ENCODE measurements at regions not wholly inside any gene's neighbourhood (a gene's known extent, or its start where the extent isn't known, plus 50 kb on each side); places are given as distances from the start of the nearest gene placed in this dataset.

DNA sequence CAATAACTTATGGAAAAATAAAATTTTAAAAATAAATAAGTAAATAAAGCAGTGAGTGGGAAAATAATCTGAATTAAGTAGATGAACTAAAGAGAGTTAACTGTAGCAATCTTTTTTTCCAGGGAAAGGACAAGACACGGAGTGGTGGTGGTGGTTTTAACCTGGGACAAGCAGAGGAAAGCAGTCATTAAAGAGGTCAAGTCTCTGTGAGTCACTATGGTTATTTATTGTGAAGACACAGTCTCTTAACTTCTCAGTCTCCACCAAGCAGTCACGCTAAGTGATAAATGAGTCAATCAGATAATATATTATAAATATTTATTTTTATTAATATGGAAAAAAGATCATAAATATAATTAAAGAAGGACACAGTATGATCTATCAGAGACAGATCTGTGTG is 228.1 kb upstream of the MEOX2 start:
- no peak overlapping the region for H3K27ac Mint-ChIP-seq
- H3K36me3 Mint-ChIP-seq: no peaks in the 10 kb centered on the region
- H3K4me3 Mint-ChIP-seq: no peak overlapping the region
- ATAC-seq (ENCODE audit: low read depth in 2 of 2): no peak
- no peaks in the 10 kb centered on the region for H3K27me3 Mint-ChIP-seq
- no peak for DNase-seq
- H3K4me1 Mint-ChIP-seq: no peaks in the 10 kb centered on the region
- H3K9me3 Mint-ChIP-seq: peaks cover 0 to 4% (median 0%) of the 10 kb centered on the region in 7 donors

DNA sequence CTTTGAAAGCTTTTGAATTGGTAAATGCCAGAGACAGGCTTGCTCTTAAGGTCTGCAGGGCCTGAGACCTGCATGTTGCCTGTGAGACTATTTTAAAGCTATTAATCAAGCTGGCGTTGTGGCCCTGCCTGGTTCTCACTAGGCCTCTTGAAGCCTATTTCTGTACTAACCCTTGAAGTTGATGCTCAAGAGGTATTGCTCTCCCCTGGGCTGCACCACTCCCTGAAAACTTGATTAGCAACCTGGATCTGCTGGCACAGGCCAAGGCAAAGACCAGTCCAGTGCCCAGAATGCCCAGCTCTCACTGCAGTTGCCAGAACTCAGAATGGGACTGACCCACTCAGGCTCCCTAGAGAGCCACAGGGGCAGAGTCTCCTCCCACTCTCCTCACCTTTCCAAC is 220.0 kb upstream of the MEOX2 start:
- no peak for DNase-seq
- no peak for ATAC-seq (ENCODE audit: low read depth in 2 of 2)

DNA sequence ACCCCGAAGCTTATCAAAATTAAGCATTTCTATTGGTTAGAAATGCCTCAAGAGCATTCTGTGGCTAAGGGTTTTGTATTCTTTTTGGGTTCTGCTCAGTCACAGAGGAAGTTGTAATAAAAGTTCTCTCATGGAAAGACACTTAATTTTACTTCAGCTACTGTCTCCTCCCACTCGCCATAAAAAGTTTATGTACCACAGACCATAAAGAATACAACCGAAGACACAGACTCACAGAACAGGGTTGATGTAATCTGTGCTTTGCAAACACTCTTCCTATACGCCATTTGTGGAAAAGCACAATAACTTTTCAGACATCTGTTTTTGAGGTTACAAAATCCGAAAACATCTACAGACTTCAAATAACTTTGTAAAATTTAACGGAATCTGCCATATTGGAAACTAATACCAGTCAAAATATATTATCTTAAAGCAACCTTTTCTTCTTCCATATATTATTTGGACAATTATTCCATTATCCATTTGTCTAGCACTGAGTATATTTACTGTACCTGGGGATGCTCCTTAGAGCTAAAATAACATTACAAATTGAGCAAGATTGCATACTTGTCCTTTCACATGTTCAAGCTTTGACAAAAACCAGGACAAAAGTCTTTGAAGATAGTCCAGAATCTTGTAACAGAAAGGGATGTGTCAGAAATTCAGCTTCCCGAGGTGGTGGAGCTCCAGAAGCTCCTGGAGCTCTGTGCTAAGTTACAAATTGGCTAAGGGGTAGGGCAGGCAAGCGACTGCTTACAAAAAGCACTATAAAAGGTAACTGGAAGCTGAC is 219.0 kb upstream of the MEOX2 start:
- ATAC-seq (ENCODE audit: low read depth in 2 of 2): no peak
- no peak overlapping the region for H3K27ac Mint-ChIP-seq

More for the DNA sequence above, 220.0 kb upstream of the MEOX2 start:
- Mint-ChIP-seq H3K4me3 (no peak overlapping the region), H3K4me1 (no peaks in the 10 kb centered on the region), H3K9me3 (peaks cover 0 to 3% (median 0%) of the 10 kb centered on the region in 7 donors), H3K36me3 (no peaks in the 10 kb centered on the region), H3K27ac (no peak overlapping the region), H3K27me3 (no peaks in the 10 kb centered on the region)

DNA sequence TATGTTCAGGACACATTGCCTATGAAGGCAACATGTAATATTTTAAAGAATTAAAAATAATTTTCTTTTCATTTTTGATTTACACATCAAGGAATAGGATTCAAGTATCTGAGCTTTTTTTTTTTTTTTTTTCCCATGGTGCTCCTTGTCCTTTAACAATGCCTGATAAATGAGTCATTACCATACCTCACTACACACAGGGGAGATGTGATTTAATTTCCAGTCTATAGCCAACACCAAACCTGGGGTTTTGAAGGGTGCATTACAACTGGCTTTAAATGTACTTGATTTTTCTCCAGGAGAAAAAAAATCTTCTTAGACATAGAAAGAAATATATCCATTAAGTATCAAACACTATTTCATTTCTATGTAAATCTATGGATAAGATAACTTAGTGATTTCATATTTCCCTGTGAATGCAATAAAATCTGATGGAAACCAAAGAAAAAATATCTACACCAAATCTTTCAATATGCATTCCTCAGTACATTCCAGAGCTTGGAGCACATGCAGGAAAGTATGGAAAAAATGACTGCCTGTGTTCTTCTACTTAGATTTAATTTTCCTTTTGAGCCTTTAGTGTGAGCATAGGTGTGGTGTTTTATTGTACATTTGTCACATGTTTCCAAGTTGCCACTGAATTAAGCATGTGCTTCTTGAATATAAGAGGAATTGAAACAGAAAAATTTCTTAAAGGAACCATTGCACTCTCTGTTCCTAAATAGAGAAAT is 204.8 kb upstream of the MEOX2 start:
- Mint-ChIP-seq H3K36me3 (no peaks in the 10 kb centered on the region), H3K27ac (no peak overlapping the region), H3K4me1 (no peaks in the 10 kb centered on the region), H3K27me3 (no peaks in the 10 kb centered on the region), H3K9me3 (peaks cover 0 to 6% (median 0%) of the 10 kb centered on the region in 7 donors), H3K4me3 (no peak overlapping the region)
- no peak for ATAC-seq (ENCODE audit: low read depth in 2 of 2)
- DNase-seq: no peak

More for the DNA sequence above, 219.0 kb upstream of the MEOX2 start:
- Mint-ChIP-seq H3K36me3 (no peaks in the 10 kb centered on the region), H3K4me3 (no peak overlapping the region), H3K4me1 (no peaks in the 10 kb centered on the region), H3K9me3 (peaks cover 0 to 3% (median 0%) of the 10 kb centered on the region in 7 donors), H3K27me3 (no peaks in the 10 kb centered on the region)
- no peak for DNase-seq

DNA sequence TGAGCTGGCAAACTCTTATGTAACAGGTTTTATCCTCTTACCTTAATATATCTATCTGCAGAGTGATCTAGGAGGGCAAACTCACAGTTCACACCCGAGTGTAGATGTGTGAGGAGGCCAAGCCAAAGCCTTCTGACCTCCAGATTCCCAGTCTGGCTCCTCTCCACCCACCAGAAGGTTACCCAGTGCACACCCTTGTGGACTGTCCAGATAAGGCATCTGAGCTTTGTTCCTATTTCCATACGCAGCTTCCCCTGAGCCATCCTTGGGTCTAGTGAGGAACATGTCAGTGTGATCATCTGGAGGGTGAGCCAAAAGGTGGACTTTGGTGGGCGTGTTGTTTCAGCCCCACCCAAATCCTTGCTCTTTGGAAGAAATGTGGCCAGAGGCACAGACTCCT is 203.0 kb upstream of the MEOX2 start:
- Mint-ChIP-seq H3K4me1 (no peaks in the 10 kb centered on the region), H3K9me3 (peaks cover 0 to 2% (median 0%) of the 10 kb centered on the region in 7 donors), H3K27ac (no peak overlapping the region), H3K36me3 (no peaks in the 10 kb centered on the region), H3K27me3 (no peaks in the 10 kb centered on the region), H3K4me3 (no peak overlapping the region)
- DNase-seq: no peak
- ATAC-seq (ENCODE audit: low read depth in 2 of 2): no peak

DNA sequence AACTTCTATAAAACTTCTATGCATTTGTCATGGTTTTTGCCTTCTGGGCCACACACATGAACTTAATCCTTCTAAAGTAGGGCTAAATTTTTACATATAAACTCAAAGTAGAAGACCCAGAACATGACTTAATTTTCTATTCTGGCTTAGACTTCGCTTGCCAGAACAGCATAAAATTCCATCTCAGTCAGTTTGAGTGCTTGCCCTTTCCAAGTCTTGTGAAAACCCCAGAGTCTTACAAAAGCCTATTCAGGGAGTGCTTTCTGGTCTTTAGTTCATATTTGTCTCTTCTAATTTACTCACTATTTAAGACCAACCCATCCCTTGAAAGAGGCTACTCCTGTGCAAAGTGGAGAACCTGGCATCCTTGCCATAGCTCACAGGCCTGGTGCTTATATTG is 201.6 kb upstream of the MEOX2 start:
- H3K9me3 Mint-ChIP-seq: no peaks in the 10 kb centered on the region
- H3K36me3 Mint-ChIP-seq: no peaks in the 10 kb centered on the region
- H3K27me3 Mint-ChIP-seq: no peaks in the 10 kb centered on the region
- no peak overlapping the region for H3K4me3 Mint-ChIP-seq
- no peak overlapping the region for H3K27ac Mint-ChIP-seq
- H3K4me1 Mint-ChIP-seq: no peaks in the 10 kb centered on the region
- DNase-seq (no peak), ATAC-seq (ENCODE audit: low read depth in 2 of 2) (no peak)

DNA sequence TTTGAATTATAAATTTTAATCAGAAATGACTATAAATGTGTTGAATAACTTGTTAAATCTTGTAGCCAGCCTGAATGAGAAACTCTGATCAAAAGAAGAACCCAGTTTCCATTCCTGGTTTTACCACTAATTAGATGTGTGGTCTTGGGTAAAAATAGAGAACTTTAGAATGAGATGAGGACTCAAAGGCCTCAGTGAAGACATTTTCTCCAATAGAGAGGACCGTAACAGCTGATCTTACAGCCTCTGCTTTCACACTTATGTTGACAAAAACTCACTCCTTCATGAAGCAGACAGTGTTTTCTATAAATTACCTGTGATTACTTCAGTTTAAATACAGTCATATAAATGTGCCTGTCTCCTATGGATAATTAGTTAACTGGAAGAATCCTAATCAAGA is 200.1 kb upstream of the MEOX2 start:
- Mint-ChIP-seq H3K4me3 (no peak overlapping the region), H3K36me3 (no peaks in the 10 kb centered on the region), H3K9me3 (peaks cover 0 to 5% (median 0%) of the 10 kb centered on the region in 7 donors), H3K4me1 (no peaks in the 10 kb centered on the region), H3K27ac (no peak overlapping the region), H3K27me3 (no peaks in the 10 kb centered on the region)
- DNase-seq (no peak), ATAC-seq (ENCODE audit: low read depth in 2 of 2) (no peak)

DNA sequence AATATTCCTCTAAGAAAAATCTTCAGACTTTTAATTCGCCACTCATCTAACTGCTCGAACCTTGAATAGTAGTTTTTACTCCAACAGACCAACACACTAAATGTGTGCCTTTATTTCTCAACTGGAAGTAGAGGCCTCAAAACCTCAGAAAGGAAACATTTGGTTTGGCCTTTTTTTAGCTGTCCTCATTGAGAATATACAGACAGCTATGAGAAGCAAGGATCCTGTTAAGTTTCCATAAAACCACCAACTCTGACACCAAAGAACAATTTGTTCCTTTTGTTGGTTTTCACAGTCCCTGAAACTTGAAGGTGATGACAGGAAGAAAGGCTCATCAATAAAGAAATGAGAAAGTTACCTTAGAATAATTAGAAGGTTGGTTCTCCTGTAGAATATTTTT is 199.2 kb upstream of the MEOX2 start:
- H3K4me3 Mint-ChIP-seq: no peak overlapping the region
- DNase-seq: no peak
- H3K36me3 Mint-ChIP-seq: no peaks in the 10 kb centered on the region
- ATAC-seq (ENCODE audit: low read depth in 2 of 2): no peak
- H3K27me3 Mint-ChIP-seq: no peaks in the 10 kb centered on the region
- no peaks in the 10 kb centered on the region for H3K4me1 Mint-ChIP-seq
- H3K9me3 Mint-ChIP-seq: peaks cover 0 to 11% (median 0%) of the 10 kb centered on the region in 7 donors
- no peak overlapping the region for H3K27ac Mint-ChIP-seq

DNA sequence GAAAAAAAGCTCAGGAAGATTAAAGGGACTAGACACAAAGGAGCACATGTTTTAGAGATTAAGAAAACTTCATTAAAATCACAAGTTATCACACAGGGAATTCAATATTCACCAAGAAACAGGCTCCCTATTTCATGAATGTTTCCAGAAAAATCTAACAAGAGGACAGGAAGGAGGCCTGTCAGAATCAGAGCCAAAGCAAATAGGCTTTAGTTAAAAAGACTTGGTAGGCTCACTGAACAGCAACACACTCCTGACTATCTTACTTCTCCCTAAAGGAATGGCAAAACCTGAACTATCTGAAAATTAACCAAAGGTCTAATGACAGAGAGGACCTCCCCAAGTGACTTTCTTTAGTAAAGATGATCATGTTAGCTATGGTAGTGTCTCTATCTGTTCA is 188.3 kb upstream of the MEOX2 start:
- H3K36me3 Mint-ChIP-seq: no peaks in the 10 kb centered on the region
- H3K9me3 Mint-ChIP-seq: peaks cover 0 to 5% (median 3%) of the 10 kb centered on the region in 7 donors
- H3K4me3 Mint-ChIP-seq: no peak overlapping the region
- no peaks in the 10 kb centered on the region for H3K27me3 Mint-ChIP-seq
- ATAC-seq (ENCODE audit: low read depth in 2 of 2) (no peak), DNase-seq (no peak)
- H3K4me1 Mint-ChIP-seq: no peaks in the 10 kb centered on the region
- H3K27ac Mint-ChIP-seq: no peak overlapping the region

DNA sequence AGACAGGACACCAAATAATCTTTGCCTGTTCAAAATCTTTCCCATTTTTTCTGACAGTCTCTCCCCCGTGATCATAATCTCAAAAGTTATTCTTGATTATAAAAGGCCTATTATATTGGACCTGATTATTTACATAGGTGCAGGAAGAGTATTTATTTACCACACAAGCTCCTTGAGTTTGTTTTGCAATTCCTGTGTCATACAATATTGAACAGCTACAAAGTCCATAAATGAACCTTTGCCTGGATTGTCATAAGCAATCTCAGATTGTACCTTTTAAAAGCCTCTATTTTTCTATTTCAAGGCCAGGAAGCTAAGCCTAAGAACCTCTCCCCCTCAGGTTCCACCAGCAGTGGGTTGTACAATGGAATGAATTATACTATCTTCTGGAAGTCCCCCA is 183.9 kb upstream of the MEOX2 start:
- no peak overlapping the region for H3K27ac Mint-ChIP-seq
- H3K4me3 Mint-ChIP-seq: no peak overlapping the region
- DNase-seq (no peak), ATAC-seq (ENCODE audit: low read depth in 2 of 2) (no peak)
- H3K9me3 Mint-ChIP-seq: peaks cover 0 to 4% (median 0%) of the 10 kb centered on the region in 7 donors
- no peaks in the 10 kb centered on the region for H3K27me3 Mint-ChIP-seq
- H3K36me3 Mint-ChIP-seq: no peaks in the 10 kb centered on the region
- H3K4me1 Mint-ChIP-seq: no peaks in the 10 kb centered on the region

DNA sequence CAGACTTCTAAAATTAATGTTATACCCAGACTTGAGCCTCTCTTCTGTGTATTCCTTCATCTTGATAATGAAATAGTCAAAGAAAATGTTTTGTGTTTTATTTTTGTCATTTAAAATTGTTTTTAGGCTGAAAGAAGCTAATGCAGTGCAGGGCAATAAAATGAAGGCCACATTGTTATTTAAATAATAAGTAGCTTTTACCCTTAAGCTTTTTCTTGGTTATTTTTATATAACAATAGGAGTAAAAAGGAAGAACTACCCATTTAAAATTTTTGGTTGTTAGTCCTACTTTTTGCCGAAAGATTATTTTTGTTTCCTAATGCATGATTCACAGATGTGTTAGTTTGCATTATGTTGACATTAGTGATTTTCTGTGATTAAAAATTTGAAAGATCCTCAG is 181.0 kb upstream of the MEOX2 start:
- H3K27me3 Mint-ChIP-seq: no peaks in the 10 kb centered on the region
- ATAC-seq (ENCODE audit: low read depth in 2 of 2) (no peak), DNase-seq (no peak)
- H3K27ac Mint-ChIP-seq: no peak overlapping the region
- H3K4me1 Mint-ChIP-seq: no peaks in the 10 kb centered on the region
- no peak overlapping the region for H3K4me3 Mint-ChIP-seq
- H3K9me3 Mint-ChIP-seq: peaks cover 0 to 4% (median 0%) of the 10 kb centered on the region in 7 donors
- H3K36me3 Mint-ChIP-seq: no peaks in the 10 kb centered on the region

DNA sequence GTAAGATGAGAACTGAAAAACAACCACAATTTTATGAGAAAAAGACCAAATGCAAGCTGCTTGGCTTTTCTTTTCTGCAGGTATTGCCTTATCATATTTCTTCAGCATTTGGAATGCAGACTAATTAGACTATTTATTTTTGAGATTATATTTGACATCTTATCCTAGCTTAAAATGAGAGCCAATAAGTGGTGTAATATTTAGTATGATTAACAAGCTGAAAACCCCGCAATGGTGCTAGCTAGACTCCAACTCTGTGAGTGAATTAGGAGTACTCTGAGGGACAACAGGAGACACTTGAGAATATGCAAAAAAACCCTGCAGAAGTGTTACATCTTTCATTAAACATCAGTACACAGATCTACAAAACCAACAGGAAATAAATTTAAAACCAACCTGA is 180.3 kb upstream of the MEOX2 start:
- H3K9me3 Mint-ChIP-seq: peaks cover 0 to 4% (median 0%) of the 10 kb centered on the region in 7 donors
- no peaks in the 10 kb centered on the region for H3K4me1 Mint-ChIP-seq
- no peaks in the 10 kb centered on the region for H3K36me3 Mint-ChIP-seq
- H3K27ac Mint-ChIP-seq: no peak overlapping the region
- DNase-seq: no peak
- no peak overlapping the region for H3K4me3 Mint-ChIP-seq
- no peak for ATAC-seq (ENCODE audit: low read depth in 2 of 2)
- no peaks in the 10 kb centered on the region for H3K27me3 Mint-ChIP-seq

DNA sequence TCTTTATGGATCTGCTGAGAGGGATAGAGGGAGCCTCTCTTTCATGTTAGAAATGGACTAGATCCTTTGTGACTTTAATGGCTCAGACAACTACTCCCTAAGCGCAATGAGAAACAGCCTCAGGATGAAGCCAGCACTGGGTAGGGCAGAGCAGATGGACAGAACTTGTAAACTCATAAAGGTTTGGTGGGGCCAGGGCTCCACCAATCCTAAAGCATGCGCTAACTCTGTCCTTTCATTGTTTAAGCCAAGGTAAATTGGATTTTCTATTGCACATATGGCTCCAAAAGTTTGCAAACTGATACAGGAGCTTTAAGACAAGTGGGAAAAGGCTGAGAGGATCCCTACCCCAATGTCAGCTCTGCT is 178.1 kb upstream of the MEOX2 start:
- H3K4me3 Mint-ChIP-seq: no peak overlapping the region

DNA sequence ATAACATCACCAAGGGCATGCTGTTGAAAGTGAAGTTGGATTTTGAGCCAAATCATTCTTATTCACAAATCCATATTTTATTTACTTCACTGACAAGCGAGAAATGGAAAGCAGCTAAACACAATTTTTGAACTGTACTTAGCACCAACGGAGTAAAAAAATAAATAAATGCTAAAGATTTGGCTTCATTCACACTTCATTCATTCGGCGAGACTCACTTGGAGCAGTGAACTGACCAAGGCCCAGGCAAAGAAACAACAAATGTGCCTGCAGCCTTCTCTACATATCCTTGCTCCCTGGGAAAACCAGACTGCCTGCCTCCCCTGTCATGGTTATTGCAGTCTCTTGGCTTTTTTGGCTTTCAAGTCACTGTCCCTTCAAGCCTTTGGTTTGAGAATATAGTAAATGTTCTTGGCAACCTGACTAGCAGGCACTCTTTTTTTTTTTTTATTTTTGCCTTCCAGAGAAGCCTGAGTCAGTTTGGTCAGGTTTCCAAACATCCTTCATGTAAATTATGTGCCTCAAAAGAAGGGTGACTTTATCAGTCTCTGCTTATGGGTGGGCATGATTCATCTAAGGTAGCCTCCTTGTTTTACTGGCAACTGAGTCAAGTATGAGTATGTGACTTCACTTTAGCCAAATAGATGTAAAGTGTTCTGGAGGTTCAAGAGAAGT is 177.6 kb upstream of the MEOX2 start:
- DNase-seq: no peak
- Mint-ChIP-seq H3K4me1 (no peaks in the 10 kb centered on the region), H3K4me3 (no peak overlapping the region), H3K27ac (no peak overlapping the region), H3K9me3 (peaks cover 0 to 4% (median 0%) of the 10 kb centered on the region in 7 donors), H3K36me3 (no peaks in the 10 kb centered on the region), H3K27me3 (no peaks in the 10 kb centered on the region)
- ATAC-seq (ENCODE audit: low read depth in 2 of 2): no peak

More for the DNA sequence above, 178.1 kb upstream of the MEOX2 start:
- no peak overlapping the region for H3K27ac Mint-ChIP-seq
- ATAC-seq (ENCODE audit: low read depth in 2 of 2) (no peak), DNase-seq (no peak)
- no peaks in the 10 kb centered on the region for H3K4me1 Mint-ChIP-seq
- H3K9me3 Mint-ChIP-seq: peaks cover 0 to 4% (median 0%) of the 10 kb centered on the region in 7 donors
- no peaks in the 10 kb centered on the region for H3K36me3 Mint-ChIP-seq
- no peaks in the 10 kb centered on the region for H3K27me3 Mint-ChIP-seq
